GM18867 (cell line): ENCODE measurements at regions not wholly inside any gene's neighbourhood (a gene's known extent, or its start where the extent isn't known, plus 50 kb on each side); places are given as distances from the start of the nearest gene placed in this dataset.

Experiments
- ATAC-seq: cut with Tn5 transposase; IDR thresholded peaks from one replicate; pipeline ENCODE4 v1.9.1; 2021; ENCODE audit warnings: mild to moderate bottlenecking, moderate library complexity; ENCODE audit not compliant: unreplicated experiment

DNA sequence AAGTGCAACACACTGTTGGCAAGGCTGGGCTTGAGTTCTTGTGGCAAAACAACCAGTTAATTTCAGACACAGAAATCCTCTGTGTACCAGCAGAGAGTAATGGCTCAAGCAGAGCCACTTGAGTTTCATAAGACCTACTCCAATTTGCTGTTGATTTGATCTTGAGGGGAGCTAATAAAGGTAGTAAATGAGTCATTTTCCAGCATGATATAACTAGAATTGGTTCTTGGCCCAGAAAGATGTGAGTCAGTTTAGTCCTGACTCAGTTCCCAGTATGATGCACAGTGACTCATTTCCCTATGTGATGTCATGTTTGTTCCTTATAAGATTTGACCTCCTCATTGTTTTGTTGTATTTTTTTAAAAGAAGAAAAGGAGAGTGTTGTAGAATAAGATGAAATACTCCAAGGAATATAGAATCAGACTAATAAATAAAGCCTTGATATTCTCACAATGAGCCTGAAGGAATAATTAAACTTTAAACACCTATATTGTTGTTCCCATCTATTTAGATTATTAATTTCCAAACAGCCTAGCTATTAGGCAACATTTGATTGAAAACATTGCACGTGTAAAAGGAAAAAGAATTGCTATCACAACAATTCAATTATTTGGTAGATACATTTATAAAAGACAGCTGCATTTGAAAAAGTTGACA lies 186.2 kb downstream of the REEP3 start:
- peak; percentile 79 for ATAC-seq

DNA sequence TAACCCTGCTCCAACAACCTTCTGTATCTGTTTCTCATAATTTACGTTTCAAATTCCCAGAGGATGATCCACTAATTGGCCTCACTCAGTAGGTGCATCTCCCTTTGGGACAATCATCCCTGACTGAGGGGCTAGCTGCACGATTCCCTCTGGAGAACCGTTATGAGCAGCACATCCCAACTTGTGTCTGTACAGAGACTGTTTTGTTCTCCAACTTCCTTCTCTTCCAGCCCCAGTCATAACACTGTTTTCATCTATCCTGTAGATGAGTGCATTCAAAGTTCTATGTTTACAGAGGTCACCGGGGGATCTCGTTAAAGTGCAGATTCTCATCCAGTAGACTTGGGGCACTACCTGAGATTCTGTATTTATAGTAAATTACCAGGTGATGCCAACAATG lies 187.2 kb downstream of the REEP3 start:
- no peak for ATAC-seq

DNA sequence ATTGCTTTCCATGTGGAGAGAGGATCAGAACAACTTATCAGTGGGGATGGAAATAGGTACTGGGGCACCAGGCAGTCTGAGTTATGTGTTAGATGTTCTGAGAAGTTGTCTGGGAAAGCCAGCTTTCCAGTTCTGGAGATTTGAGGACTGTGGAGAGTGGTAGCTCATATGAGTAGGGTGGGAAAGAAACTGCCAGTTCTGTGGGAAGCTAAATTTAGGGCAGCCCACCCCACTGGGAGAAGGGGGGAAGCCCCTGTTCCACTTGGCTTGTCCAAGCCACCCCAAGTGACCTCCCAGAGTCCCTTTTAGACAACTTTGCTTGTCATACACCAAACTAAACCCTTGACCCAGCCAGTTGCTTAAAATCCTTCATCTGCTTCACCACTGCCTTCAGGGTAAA lies 189.5 kb downstream of the REEP3 start:
- no peak for ATAC-seq

GRCh38 chr10:63711361-63711760 lies 190.2 kb downstream of the REEP3 start:
- no peak for ATAC-seq

GRCh38 chr10:63711867-63712716 lies 190.9 kb downstream of the REEP3 start:
- ATAC-seq, result no peak

DNA sequence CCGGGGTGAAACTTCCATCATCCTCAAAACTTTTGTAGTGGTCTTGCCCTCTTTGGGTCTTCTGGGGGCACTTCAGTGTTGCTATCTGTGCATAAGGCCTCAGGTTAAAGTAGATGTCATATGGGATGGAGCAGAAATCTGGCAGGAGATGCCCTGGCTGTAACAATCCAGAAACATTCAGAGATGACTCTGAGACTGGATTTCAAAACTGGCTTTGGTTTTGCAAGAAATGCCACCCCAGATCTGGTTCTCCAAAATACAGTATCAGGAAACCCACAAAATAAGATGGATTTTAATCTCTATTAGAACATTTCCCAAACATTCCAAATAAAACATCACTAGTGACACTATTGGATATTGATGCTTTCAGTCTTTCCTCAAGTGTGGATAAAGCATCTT lies 191.5 kb downstream of the REEP3 start:
- ATAC-seq, result no peak

DNA sequence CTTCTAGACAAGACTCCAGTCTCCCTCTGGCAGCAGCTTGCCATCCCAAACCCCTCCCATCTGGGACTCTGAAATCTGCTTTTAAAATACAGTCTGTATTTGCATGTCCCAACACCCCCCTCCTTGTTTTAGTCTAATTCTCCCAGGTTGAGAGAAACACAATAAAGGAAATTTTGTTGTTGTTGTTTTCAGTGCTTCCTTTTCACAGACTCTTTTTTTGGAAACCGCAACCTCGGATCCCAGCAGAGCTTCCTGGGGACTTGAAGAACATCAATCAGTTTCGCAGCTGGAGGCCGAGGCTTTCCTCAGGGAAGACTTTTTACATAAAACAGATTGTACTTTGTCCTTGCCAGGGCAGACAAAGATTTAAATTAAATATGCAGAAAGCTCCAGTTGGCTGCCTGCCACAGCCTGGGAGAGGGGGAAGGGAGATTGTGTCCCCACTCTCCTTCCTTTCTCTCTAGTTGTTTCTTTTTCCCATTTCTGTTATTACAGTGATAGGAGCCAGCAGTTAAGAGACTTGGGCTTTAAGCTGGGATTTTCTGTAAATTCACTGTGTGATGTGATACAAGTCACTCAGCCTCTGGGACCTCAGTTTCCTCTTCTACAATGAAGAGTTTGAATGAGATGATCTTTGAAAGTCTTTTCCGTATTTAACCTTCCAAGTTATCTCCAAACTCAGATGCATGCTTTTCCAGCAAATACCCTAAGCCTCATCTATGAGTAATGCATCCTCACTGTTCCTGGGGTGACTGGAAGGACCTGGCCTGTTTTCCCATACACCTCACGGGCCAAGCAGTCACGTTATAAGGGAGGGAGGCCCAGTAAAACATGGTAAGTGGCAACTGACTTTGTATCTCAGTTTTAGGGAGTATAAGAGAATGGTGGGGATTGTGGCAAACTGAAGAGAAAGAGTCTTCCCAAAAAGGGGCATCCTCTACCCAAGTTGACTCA lies 192.3 kb downstream of the REEP3 start:
- no peak for ATAC-seq

DNA sequence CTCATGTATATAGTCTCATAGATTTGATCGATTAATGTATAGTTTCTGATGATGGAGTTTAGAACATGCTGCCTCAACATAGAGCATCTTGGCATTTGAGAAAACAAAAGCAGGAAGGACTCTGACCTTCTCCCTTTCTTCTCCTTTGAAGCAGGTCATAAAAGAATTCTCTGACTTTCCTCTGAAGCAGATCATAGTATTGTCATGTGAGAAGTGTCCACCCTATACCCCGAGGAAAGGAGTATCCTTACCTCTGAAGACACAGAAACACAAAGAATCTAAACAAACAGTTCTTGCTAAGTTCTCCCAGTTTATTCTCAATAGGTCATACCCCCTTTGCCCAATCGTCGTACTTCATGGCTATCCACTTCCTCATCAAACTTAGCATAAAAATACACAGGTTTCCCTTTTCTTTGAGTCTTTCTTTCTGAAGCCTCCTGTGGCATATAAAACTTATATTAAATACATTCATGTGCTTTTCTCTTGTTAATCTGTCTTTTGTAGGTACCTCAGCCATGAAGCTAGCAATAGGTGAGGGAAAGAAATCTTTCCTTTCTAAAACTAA lies 194.9 kb downstream of the REEP3 start:
- no peak for ATAC-seq

DNA sequence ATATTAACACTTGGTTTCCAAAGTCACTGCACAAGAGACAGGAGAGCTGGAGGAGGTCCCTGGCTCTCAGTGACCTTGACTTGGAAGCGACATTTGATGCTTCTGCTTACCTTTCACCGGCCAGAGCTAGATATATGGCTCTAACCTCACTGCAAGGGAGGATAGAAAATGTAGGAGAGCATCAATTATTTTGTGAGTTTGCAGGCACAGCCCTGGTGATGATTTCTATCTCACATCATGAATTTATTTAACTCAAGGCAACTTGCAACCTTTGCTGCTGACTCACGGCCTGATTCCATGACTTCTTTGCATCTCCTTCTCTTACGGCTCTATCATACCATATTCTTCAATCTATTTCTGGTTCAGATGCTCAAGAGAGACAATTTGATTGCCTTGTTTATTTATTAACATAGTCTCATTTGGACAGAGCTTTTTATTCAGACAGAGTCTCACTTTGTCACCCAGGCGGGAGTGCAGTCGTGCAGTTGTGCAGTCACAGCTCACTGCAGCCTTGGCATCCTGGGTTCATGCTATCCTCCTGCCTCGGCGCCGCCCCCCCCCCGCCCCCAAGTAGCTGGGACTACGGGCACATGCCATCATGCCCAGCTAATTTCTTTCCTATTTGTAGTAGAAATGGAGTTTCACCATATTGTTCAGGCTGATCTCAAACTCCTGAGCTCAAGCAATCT lies 196.0 kb downstream of the REEP3 start:
- no peak for ATAC-seq

GRCh38 chr10:63718006-63718405 lies 196.8 kb downstream of the REEP3 start:
- no peak for ATAC-seq

DNA sequence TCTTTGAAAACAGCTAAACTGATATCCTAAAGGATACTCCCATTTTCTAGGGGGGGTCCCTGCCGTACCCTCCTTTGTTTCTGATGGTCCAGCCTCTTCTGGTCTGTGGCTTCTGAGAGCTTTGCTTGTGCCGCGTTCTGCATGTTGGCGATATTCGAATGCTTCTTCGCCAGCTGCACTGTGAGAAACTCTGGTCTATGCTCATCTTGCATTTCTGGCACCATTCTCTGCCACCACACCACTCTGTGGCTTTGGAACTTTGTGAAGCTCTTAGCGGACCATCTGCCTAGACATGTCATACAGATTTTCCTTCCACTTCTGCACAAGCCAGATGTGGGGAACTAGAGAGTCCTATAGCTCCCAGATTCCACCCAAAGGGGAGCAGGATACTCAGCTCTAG lies 197.2 kb downstream of the REEP3 start:
- no peak for ATAC-seq

GRCh38 chr10:63719226-63719856 lies 198.1 kb downstream of the REEP3 start:
- ATAC-seq, result no peak

DNA sequence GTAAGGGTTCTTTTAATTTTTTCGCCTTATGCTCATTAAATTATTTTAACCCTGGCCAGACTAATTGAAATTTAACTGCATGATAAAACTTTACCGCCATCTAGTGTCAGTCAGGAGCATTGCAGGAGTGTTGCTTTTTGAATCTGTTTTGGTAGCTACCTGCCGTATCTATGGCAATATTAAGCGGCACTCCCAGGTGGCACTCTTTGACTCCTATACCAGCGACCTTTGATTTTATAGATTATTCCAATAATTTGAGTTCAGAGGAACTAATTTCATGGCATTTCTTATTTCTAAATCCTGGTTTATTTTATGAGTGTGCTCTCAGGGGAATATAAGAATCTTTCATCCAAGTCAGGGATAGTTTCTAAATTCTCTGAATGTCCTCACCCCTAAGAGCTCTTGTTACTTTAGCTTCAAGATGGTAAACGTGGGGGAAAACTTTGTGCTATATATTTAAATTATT lies 198.9 kb downstream of the REEP3 start:
- no peak for ATAC-seq

DNA sequence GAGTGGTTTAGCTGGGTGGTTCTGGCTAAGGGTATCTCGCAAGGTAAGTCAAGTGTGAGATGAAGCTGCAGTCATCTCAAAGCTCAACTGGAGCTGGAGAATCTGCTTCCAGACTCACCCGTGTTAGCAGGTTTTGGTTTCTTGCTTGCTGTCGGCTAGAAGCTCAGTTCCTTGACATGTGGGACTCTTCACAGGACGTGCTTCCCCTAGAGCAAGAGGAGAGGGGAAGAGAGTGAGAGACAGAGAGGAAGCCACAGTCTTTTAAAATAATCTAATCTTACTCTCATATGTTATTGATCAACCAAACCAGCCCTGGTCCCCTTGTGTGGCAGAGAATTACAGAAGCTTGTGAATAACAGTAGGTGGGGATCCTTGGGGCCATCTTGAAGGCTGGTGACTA lies 199.5 kb downstream of the REEP3 start:
- peak; percentile 45 for ATAC-seq

- no peak for ATAC-seq
Observed at GRCh38 chr10:63722537-63722936, 201.3 kb downstream of the REEP3 start.

DNA sequence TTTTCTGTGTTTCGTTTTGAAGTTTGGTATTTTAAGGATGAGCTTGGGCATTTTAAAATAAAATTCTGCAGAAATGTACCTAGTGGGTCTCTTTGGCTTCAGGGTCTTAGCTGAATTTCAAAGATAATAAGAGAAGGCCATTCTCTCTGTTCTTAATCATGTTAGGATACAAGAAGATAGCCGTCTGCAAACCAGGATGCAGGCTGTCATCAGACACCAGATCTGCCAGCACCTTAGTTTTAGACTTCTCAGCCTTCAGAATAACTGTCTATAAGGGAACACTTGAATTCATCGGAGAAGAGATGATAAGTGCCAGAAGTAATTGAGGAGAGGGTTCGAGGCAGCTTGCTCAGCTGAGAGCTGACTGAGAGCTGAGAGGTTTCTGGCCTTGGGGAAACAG lies 202.1 kb downstream of the REEP3 start:
- no peak for ATAC-seq

GRCh38 chr10:63723741-63724140 lies 202.5 kb downstream of the REEP3 start:
- no peak for ATAC-seq

- no peak for ATAC-seq
Observed at GRCh38 chr10:63724922-63725321, 203.7 kb downstream of the REEP3 start.

GRCh38 chr10:63726867-63727266 lies 205.7 kb downstream of the REEP3 start:
- no peak for ATAC-seq

- no peak for ATAC-seq
Observed at GRCh38 chr10:63727636-63728035, 206.4 kb downstream of the REEP3 start.
